ENCODE measurements at regions not wholly inside any gene's neighbourhood (a gene's known extent, or its start where the extent isn't known, plus 50 kb on each side); places are given as distances from the start of the nearest gene placed in this dataset.

DNA sequence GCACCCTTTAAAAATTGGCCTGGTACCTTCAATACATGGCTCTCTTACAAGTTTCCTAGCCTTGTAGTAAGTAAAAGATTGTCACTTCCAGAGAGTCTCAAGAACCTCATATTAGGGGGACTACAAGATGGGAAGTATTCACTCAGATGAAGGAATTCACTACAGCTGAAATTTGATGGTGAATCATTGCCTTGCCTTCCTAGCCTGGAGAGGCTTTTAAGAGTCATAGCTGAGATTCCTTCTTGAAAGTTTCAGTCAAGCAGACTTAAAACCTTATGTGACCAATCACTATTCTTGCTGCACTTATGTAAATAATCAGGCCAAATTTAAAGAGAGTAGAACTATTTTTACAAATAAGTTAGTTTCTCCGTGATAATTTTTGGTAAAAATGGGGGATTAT, 451.6 kb downstream of the TRHDE start:
- no peak overlapping the region for H3K27ac ChIP-seq
- H3K4me3 ChIP-seq, result no peak overlapping the region
- 75% methylated on average over 1 of the region's 1 CpG for WGBS (ENCODE audit: insufficient coverage, low coverage, low lambda C conversion rate, missing lambda C conversion rate)
- H3K36me3 ChIP-seq, result no peaks in the 10 kb centered on the region
- no peaks in the 10 kb centered on the region for H3K9me3 ChIP-seq
- H3K4me1 ChIP-seq, result no peaks in the 10 kb centered on the region
- intact Hi-C loops (cut with DNase I), result no loop called here
- ATAC-seq (no peak), DNase-seq (no peak)
- no peak for TF ChIP-seq CTCF (IDR thresholded peaks at IDR 0.05)
- TF ChIP-seq POLR2A (IDR thresholded peaks at IDR 0.05), result no peak
- no peaks in the 10 kb centered on the region for H3K27me3 ChIP-seq

GRCh38 chr12:72729451-72730010, 457.4 kb downstream of the TRHDE start:
- Histone ChIP-seq H3K36me3 (no peaks in the 10 kb centered on the region), H3K27ac (no peak overlapping the region), H3K9me3 (no peaks in the 10 kb centered on the region), H3K4me3 (no peak overlapping the region), H3K4me1 (no peaks in the 10 kb centered on the region), H3K27me3 (no peaks in the 10 kb centered on the region)
- ATAC-seq, result no peak
- WGBS (ENCODE audit: insufficient coverage, low coverage, low lambda C conversion rate, missing lambda C conversion rate), result 50% methylated on average over 1 of the region's 1 CpG
- no peak for TF ChIP-seq POLR2A (IDR thresholded peaks at IDR 0.05)
- no peak for TF ChIP-seq CTCF (IDR thresholded peaks at IDR 0.05)
- no peak for DNase-seq
- intact Hi-C loops (cut with DNase I), result no loop called here

GRCh38 chr12:72734581-72734980, 462.4 kb downstream of the TRHDE start:
- Histone ChIP-seq H3K27me3 (no peaks in the 10 kb centered on the region), H3K4me1 (no peaks in the 10 kb centered on the region), H3K27ac (no peak overlapping the region), H3K36me3 (no peaks in the 10 kb centered on the region), H3K4me3 (no peak overlapping the region), H3K9me3 (no peaks in the 10 kb centered on the region)
- 76% methylated on average over 2 of the region's 2 CpGs for WGBS (ENCODE audit: insufficient coverage, low coverage, low lambda C conversion rate, missing lambda C conversion rate)
- no peak for TF ChIP-seq POLR2A (IDR thresholded peaks at IDR 0.05)
- TF ChIP-seq CTCF (IDR thresholded peaks at IDR 0.05), result no peak
- intact Hi-C loops (cut with DNase I), result no loop called here
- ATAC-seq (no peak), DNase-seq (no peak)

- TF ChIP-seq CTCF (IDR thresholded peaks at IDR 0.05), result no peak
- TF ChIP-seq POLR2A (IDR thresholded peaks at IDR 0.05), result no peak
- no peak for ATAC-seq
- H3K4me3 ChIP-seq, result no peak overlapping the region
- 49% methylated on average over 2 of the region's 2 CpGs for WGBS (ENCODE audit: insufficient coverage, low coverage, low lambda C conversion rate, missing lambda C conversion rate)
- no peaks in the 10 kb centered on the region for H3K27me3 ChIP-seq
- DNase-seq, result no peak
- H3K36me3 ChIP-seq, result no peaks in the 10 kb centered on the region
- no peak overlapping the region for H3K27ac ChIP-seq
- no peaks in the 10 kb centered on the region for H3K4me1 ChIP-seq
- no peaks in the 10 kb centered on the region for H3K9me3 ChIP-seq
- intact Hi-C loops (cut with DNase I), result no loop called here
Measured at GRCh38 chr12:72738811-72739210, 466.6 kb downstream of the TRHDE start.

DNA sequence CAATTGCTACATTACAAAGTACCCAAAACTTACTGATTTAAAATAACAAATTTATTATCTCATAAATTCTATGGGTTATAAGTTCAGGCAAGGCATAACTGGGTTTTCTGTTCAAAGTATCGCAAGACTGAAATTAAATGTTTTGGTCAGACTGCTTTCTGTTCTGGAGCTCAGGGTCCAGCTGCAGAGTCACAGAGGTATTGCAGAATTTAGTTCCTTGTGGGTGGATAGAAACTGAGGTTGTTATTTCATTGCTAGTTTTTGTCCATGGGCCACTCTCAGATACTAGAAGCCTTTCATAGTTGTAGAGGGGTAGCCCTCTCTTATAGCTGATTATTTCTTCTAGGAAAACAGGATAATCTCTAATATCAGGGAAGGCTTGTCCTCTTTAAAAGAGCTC, 467.9 kb downstream of the TRHDE start:
- Histone ChIP-seq H3K27ac (no peak overlapping the region), H3K4me3 (no peak overlapping the region), H3K27me3 (no peaks in the 10 kb centered on the region), H3K9me3 (no peaks in the 10 kb centered on the region), H3K36me3 (no peaks in the 10 kb centered on the region), H3K4me1 (no peaks in the 10 kb centered on the region)
- TF ChIP-seq POLR2A (IDR thresholded peaks at IDR 0.05), result no peak
- no peak for TF ChIP-seq CTCF (IDR thresholded peaks at IDR 0.05)
- intact Hi-C loops (cut with DNase I), result no loop called here
- DNase-seq, result no peak
- no peak for ATAC-seq
- WGBS (ENCODE audit: insufficient coverage, low coverage, low lambda C conversion rate, missing lambda C conversion rate), result 92% methylated on average over 1 of the region's 1 CpG
